ENCODE measurements at regions not wholly inside any gene's neighbourhood (a gene's known extent, or its start where the extent isn't known, plus 50 kb on each side); places are given as distances from the start of the nearest gene placed in this dataset.

DNA sequence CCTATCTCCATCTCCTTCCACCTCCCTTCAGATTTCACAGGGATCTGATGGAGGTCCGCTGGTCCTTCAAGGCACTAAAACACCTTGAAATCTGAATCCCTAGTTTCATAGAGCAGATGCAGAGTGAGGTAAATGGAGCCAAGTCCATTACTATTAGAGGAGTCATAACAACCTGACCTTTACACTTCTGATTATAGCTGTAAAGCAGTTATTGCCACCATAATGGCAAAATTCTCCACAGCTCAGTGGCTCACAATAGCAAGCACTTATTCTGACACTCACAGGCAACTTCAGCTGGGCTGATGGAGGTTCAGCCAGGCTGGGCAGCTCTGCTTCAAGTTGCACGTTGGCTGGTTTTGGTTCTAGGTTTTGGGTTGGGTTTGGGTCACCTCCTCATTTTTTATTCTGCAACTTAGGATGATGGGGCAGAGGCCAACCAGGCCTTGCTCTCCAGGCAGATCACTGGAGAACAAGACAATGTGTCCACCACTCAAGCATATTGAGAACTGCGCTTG, 51.4 kb upstream of the LRAT start:
- ChIA-PET POLR2A (no interaction called here), CTCF (no interaction called here)
- TF ChIP-seq, protein P1, sequence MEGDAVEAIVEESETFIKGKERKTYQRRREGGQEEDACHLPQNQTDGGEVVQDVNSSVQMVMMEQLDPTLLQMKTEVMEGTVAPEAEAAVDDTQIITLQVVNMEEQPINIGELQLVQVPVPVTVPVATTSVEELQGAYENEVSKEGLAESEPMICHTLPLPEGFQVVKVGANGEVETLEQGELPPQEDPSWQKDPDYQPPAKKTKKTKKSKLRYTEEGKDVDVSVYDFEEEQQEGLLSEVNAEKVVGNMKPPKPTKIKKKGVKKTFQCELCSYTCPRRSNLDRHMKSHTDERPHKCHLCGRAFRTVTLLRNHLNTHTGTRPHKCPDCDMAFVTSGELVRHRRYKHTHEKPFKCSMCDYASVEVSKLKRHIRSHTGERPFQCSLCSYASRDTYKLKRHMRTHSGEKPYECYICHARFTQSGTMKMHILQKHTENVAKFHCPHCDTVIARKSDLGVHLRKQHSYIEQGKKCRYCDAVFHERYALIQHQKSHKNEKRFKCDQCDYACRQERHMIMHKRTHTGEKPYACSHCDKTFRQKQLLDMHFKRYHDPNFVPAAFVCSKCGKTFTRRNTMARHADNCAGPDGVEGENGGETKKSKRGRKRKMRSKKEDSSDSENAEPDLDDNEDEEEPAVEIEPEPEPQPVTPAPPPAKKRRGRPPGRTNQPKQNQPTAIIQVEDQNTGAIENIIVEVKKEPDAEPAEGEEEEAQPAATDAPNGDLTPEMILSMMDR (IDR thresholded peaks at IDR 0.05; ENCODE audit: control extremely low read depth, extremely low read depth, low read depth, missing control alignments), result no peak
- DNase-seq (ENCODE audit: extremely low spot score), result no peak
